ENCODE measurements at regions not wholly inside any gene's neighbourhood (a gene's known extent, or its start where the extent isn't known, plus 50 kb on each side); places are given as distances from the start of the nearest gene placed in this dataset.

GRCh38 chr10:120279196-120279595 lies 177.8 kb upstream of the PLPP4 start:
- TF ChIP-seq CTCF (IDR thresholded peaks at IDR 0.05) (no peak), POLR2AphosphoS5 (IDR thresholded peaks at IDR 0.05; ENCODE audit: low read depth, low read length) (no peak), REST (IDR thresholded peaks at IDR 0.05; ENCODE audit: insufficient read depth in 1 of 2, low read depth in 2 of 2, low read length in 1 of 2) (no peak)
